IMR-90 (cell line): ENCODE measurements at regions not wholly inside any gene's neighbourhood (a gene's known extent, or its start where the extent isn't known, plus 50 kb on each side); places are given as distances from the start of the nearest gene placed in this dataset.
A peak's percentile ranks its signal among the peaks of the same experiment; 100 is the strongest.
"Not testable (repeated sequence)": the region's sequence is repeated elsewhere in the genome, so short reads cannot be mapped to it uniquely, and the experiment has no call there.

Experiments used
- ATAC-seq: fragments of 200-7000 bp; cut with Tn5 transposase; 2 replicates; pipeline ENCODE4 v1.9.1; 2020; ENCODE audit warnings: low read depth, mild to moderate bottlenecking, moderate library complexity
- BruUV-seq: library from RNA; stranded (reverse); fragments of 400-500 nt; replicated peaks from 2 replicates; lab custom pipeline; 2021; lab: Mats Ljungman, UMichigan
- CTCF ChIA-PET: fragments of 300-600 bp; formaldehyde crosslinking; extraction: SDS; loops from one replicate; lab custom pipeline; 2021; ENCODE audit warnings: antibody characterized with exemption; lab: Yijun Ruan, JAX
- POLR2A ChIA-PET: fragments of 300-600 bp; sonication (Branson Sonifier 250); formaldehyde crosslinking; loops from one replicate; lab custom pipeline; 2022; ENCODE audit warnings: antibody characterized with exemption; ENCODE audit not compliant: unreplicated experiment; lab: Charles Lee
- DNase-seq: peaks from one replicate; pipeline ENCODE4 v3.0.0; 2013
- H2AFZ ChIP-seq: replicated peaks from 2 replicates; pipeline ENCODE3; 2013; ENCODE audit warnings: low read length, mild to moderate bottlenecking; ENCODE audit not compliant: poor library complexity
- H2AK5ac ChIP-seq: 2 replicates; pipeline ENCODE4 v1.6.1; 2013; ENCODE audit warnings: low read depth, low read length, inconsistent platforms
- H2AK9ac ChIP-seq: replicated peaks from 2 replicates; pipeline ENCODE3; 2013; ENCODE audit warnings: mild to moderate bottlenecking, low read depth, low read length, moderate library complexity; ENCODE audit not compliant: poor library complexity
- H2BK120ac ChIP-seq: 2 replicates; pipeline ENCODE4 v1.6.1; 2013; ENCODE audit warnings: low read depth, low read length, inconsistent platforms
- H2BK15ac ChIP-seq: 3 replicates; pipeline ENCODE4 v1.6.1; 2013; ENCODE audit warnings: low read depth, low read length, inconsistent platforms
- H2BK20ac ChIP-seq: 2 replicates; pipeline ENCODE4 v1.6.1; 2013; ENCODE audit warnings: low read depth, mild to moderate bottlenecking, inconsistent platforms, low read length, moderate library complexity
- H2BK5ac ChIP-seq: 2 replicates; pipeline ENCODE4 v1.6.1; 2013; ENCODE audit warnings: mild to moderate bottlenecking, low read depth, low read length, inconsistent platforms; ENCODE audit not compliant: poor library complexity, severe bottlenecking
- H3K14ac ChIP-seq: replicated peaks from 2 replicates; pipeline ENCODE4 v1.6.1; 2013; ENCODE audit warnings: low read depth, low read length, inconsistent platforms
- H3K18ac ChIP-seq: 2 replicates; pipeline ENCODE4 v1.6.1; 2013; ENCODE audit warnings: low read depth, low read length, control low read depth
- H3K23ac ChIP-seq: 2 replicates; pipeline ENCODE4 v1.6.1; 2013; ENCODE audit warnings: low read depth, low read length, inconsistent platforms
- H3K27ac ChIP-seq: 2 replicates; pipeline ENCODE4 v1.5.1; 2013; ENCODE audit warnings: mild to moderate bottlenecking, control low read depth, low read length; ENCODE audit not compliant: insufficient read depth
- H3K27me3 ChIP-seq: 2 replicates; pipeline ENCODE4 v1.6.1; 2013; ENCODE audit warnings: low read length; ENCODE audit not compliant: control insufficient read depth, insufficient read depth
- H3K36me3 ChIP-seq: 2 replicates; pipeline ENCODE4 v1.6.1; 2013; ENCODE audit warnings: low read length, mixed read lengths; ENCODE audit not compliant: control insufficient read depth, insufficient read depth
- H3K4ac ChIP-seq: 2 replicates; pipeline ENCODE4 v1.6.1; 2013; ENCODE audit warnings: low read depth, low read length, inconsistent platforms
- H3K4me1 ChIP-seq: 2 replicates; pipeline ENCODE4 v1.6.1; 2013; ENCODE audit warnings: low read length, mixed read lengths; ENCODE audit not compliant: control insufficient read depth, insufficient read depth
- H3K4me2 ChIP-seq: 2 replicates; pipeline ENCODE4 v1.6.1; 2013; ENCODE audit warnings: low read depth, mild to moderate bottlenecking, control low read depth, low read length, moderate library complexity
- H3K4me3 ChIP-seq: 2 replicates; pipeline ENCODE4 v1.5.1; 2013; ENCODE audit warnings: low read depth, mild to moderate bottlenecking, control low read depth, low read length, moderate library complexity; ENCODE audit not compliant: insufficient read depth
- H3K56ac ChIP-seq: 2 replicates; pipeline ENCODE4 v1.6.1; 2013; ENCODE audit warnings: low read length, inconsistent platforms; ENCODE audit not compliant: insufficient read depth; ENCODE audit errors: extremely low read depth
- H3K79me1 ChIP-seq, 2 experiments: 2 replicates each; pipeline ENCODE4 v1.6.1; 2013; ENCODE audit warnings: low read length in 2 of 2, inconsistent platforms in 1 of 2, low read depth in 1 of 2
- H3K9ac ChIP-seq: 2 replicates; pipeline ENCODE4 v1.6.1; 2013; ENCODE audit warnings: low read depth, low read length, control low read depth
- H3K9me1 ChIP-seq: 2 replicates; pipeline ENCODE4 v1.6.1; 2013; ENCODE audit warnings: low read length, inconsistent platforms; ENCODE audit not compliant: insufficient read depth
- H3K9me3 ChIP-seq: 2 replicates; pipeline ENCODE4 v1.6.1; 2013; ENCODE audit warnings: low read length; ENCODE audit not compliant: control insufficient read depth, insufficient read depth
- H4K20me1 ChIP-seq: 2 replicates; pipeline ENCODE4 v1.6.1; 2013; ENCODE audit warnings: low read length, inconsistent platforms; ENCODE audit not compliant: insufficient read depth
- H4K5ac ChIP-seq: 2 replicates; pipeline ENCODE4 v1.6.1; 2013; ENCODE audit warnings: mild to moderate bottlenecking, low read depth, low read length, control low read depth
- H4K8ac ChIP-seq, 2 experiments: 2 replicates each; pipeline ENCODE4 v1.6.1; 2013; ENCODE audit warnings: low read depth in 2 of 2, low read length in 2 of 2, control low read depth in 1 of 2, inconsistent platforms in 1 of 2
- H4K91ac ChIP-seq: 2 replicates; pipeline ENCODE4 v1.6.1; 2013; ENCODE audit warnings: low read depth, low read length, inconsistent platforms; ENCODE audit not compliant: insufficient read depth
- CEBPB ChIP-seq: IDR thresholded peaks from 2 replicates; pipeline ENCODE4 v1.6.1; 2012; ENCODE audit warnings: low read depth, low read length, improper control_type of control experiment
- CTCF ChIP-seq: conservative IDR thresholded peaks from 2 replicates; pipeline ENCODE4 v1.5.1; 2012; ENCODE audit warnings: mild to moderate bottlenecking, low read depth, low read length, improper control_type of control experiment
- whole genome bisulfite sequencing, 2 experiments: methylation state at CpG; one replicate each; pipeline versions ENCODE4 v1.1.5 to v1.1.7; 2013; ENCODE audit warnings: missing lambda C conversion rate in 2 of 2; ENCODE audit not compliant: insufficient read length in 1 of 2; ENCODE audit errors: extremely low coverage in 2 of 2; 5-methylcytosine and 5-hydroxymethylcytosine counted together
- dilution Hi-C: fragments of 300-500 bp; cut with HindIII; formaldehyde crosslinking; loops from one replicate; pipeline ENCODE4 v1.14.3; 2018; ENCODE audit warnings: low sequenced_read_pairs; ENCODE audit not compliant: unreplicated experiment
- in situ Hi-C: fragments of 300-500 bp; cut with MboI; formaldehyde crosslinking; loops from 3 replicates; pipeline ENCODE4 v1.14.3; 2019; ENCODE audit warnings: low sequenced_read_pairs, inconsistent platforms, mixed read lengths
- intact Hi-C: fragments of 100-400 bp; cut with micrococcal nuclease; formaldehyde crosslinking; loops from 2 replicates; pipeline ENCODE4 v1.10.0; 2022

DNA sequence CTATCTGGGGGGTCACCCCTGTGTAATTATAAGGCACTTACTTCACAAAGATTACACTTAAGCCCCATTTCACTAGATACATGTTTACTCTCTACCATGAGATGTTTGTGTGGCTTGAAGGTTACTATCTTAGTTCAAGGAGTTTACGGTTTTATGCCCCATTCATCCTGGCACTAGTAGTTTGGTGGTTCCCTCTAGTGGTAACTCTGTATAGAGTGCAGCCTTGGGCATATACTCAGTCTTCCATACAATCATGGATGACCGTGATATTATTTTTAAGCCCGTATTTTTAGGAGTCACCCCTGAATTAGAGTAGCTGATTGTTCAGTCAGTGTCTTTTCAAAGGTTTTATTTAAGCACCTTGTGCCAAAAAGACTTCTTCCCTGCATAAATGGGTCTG lies 109.9 kb upstream of the FAM47C start:
- Histone ChIP-seq H4K91ac (no peak overlapping the region), H3K9me1 (no peaks in the 10 kb centered on the region), H4K20me1 (no peaks in the 10 kb centered on the region), H4K5ac (no peak overlapping the region), H2BK20ac (no peak overlapping the region), H3K4me2 (no peak overlapping the region), H3K9me3 (no peaks in the 10 kb centered on the region), H3K79me1 (no peaks in the 10 kb centered on the region), H2BK5ac (no peak overlapping the region), H3K9ac (no peak overlapping the region), H3K27me3 (no peaks in the 10 kb centered on the region), H3K56ac (no peak overlapping the region), H2AK9ac (no peak overlapping the region), H3K36me3 (no peaks in the 10 kb centered on the region), H3K4ac (no peak overlapping the region), H3K4me1 (no peaks in the 10 kb centered on the region), H3K27ac (no peak overlapping the region), H3K14ac (no peak overlapping the region), H2BK120ac (no peak overlapping the region), H2AFZ (no peak overlapping the region), H3K23ac (no peak overlapping the region), H2AK5ac (no peak overlapping the region), H2BK15ac (no peak overlapping the region), H3K18ac (no peak overlapping the region), H4K8ac (no peak overlapping the region), H3K4me3 (no peak overlapping the region)
- WGBS, 2 experiments, result 40% methylated on average over 1 of the region's 3 CpGs; no CpG with 5 or more reads in 1 of the 2 experiments
- DNase-seq (peak; percentile 0), ATAC-seq (peak; percentile 51; the same call in 1 of the 2 replicates)
- intact Hi-C loops (no loop called here), in situ Hi-C loops (no loop called here), dilution Hi-C loops (no loop called here)
- no TSS peak for BruUV-seq
- ChIA-PET POLR2A (no interaction called here), CTCF (interaction anchor here (1.2 kb wide), 1 partner anchor 13 kb away, joined by 3 read pairs; no protein-coding TSS in a partner anchor)
- no peak for TF ChIP-seq CEBPB
- peak; percentile 35 for TF ChIP-seq CTCF

DNA sequence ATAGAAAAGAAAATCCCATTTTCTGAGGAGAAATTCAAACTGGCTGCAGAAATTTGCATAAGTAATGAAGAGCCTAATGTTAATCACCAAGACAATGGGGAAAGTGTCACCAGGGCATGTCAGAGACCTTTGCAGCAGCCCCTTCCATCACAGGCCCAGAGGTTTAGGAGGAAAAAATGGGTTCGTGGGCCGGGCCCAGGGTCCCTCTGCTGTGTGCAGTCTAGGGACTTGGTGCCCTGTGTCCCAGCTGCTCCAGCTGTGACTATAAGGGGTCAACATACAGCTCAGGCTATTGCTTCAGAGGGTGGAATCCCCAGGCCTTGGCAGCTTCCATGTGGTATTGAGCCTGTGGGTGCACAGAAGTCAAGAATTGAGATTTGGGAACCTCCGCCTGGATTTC lies 103.6 kb upstream of the FAM47C start:
- H3K56ac ChIP-seq, ATAC-seq, H2AK5ac ChIP-seq, H2AK9ac ChIP-seq, H2BK5ac ChIP-seq, H3K4ac ChIP-seq, H3K79me1 ChIP-seq, H3K9me1 ChIP-seq, POLR2A ChIA-PET, H4K91ac ChIP-seq, H2BK15ac ChIP-seq, DNase-seq, H3K27me3 ChIP-seq, BruUV-seq, H3K23ac ChIP-seq, H3K14ac ChIP-seq, H4K8ac ChIP-seq, H3K4me2 ChIP-seq, H3K36me3 ChIP-seq, H3K9me3 ChIP-seq, H2BK20ac ChIP-seq, H3K9ac ChIP-seq, H3K4me3 ChIP-seq, H4K20me1 ChIP-seq, dilution Hi-C loops, in situ Hi-C loops, H3K18ac ChIP-seq, H2BK120ac ChIP-seq, H4K5ac ChIP-seq, H3K4me1 ChIP-seq, H3K27ac ChIP-seq, CTCF ChIA-PET, H2AFZ ChIP-seq: not testable (repeated sequence)
- WGBS, 2 experiments, result 58% methylated on average over 2 of the region's 3 CpGs; no CpG with 5 or more reads in 1 of the 2 experiments
- intact Hi-C loops, result loop anchor here (10.0 kb wide), 1 partner anchor 1870 kb away; no protein-coding TSS in a partner anchor
